ENCODE measurements at regions not wholly inside any gene's neighbourhood (a gene's known extent, or its start where the extent isn't known, plus 50 kb on each side); places are given as distances from the start of the nearest gene placed in this dataset.

GRCh38 chr20:22100686-22101085 lies 395.2 kb downstream of the PAX1 start:
- Histone ChIP-seq H3K4me3 (replicated peaks in 1 of 3) (no peak overlapping the region), H3K4me1 (no peaks in the 10 kb centered on the region), H3K27me3 (no peaks in the 10 kb centered on the region), H3K36me3 (no peaks in the 10 kb centered on the region), H3K9me3 (no peaks in the 10 kb centered on the region), H3K27ac (no peak overlapping the region)
- intact Hi-C loops (cut with DNase I), result loop anchor here (5.0 to 10.0 kb wide), 2 partner anchors 398 to 456 kb away; no protein-coding TSS in a partner anchor
- no peak for DNase-seq
- no peak for TF ChIP-seq POLR2A (IDR thresholded peaks at IDR 0.05)
- TF ChIP-seq CTCF (IDR thresholded peaks at IDR 0.05), result no peak
- 66 to 77% methylated on average over 6 of the region's 6 CpGs for WGBS, 2 donors

- H3K36me3 ChIP-seq, result no peaks in the 10 kb centered on the region
- no peaks in the 10 kb centered on the region for H3K27me3 ChIP-seq
- H3K27ac ChIP-seq, result no peak overlapping the region
- intact Hi-C loops (cut with DNase I), result no loop called here
- 87 to 92% methylated on average over 3 of the region's 3 CpGs for WGBS, 2 donors
- DNase-seq, result no peak
- H3K4me3 ChIP-seq (replicated peaks in 1 of 3), result no peak overlapping the region
- H3K9me3 ChIP-seq, result no peaks in the 10 kb centered on the region
- no peaks in the 10 kb centered on the region for H3K4me1 ChIP-seq
- TF ChIP-seq POLR2A (IDR thresholded peaks at IDR 0.05) (no peak), CTCF (IDR thresholded peaks at IDR 0.05) (no peak)
These were observed 393.9 kb downstream of the PAX1 start for GRCh38 chr20:22099348-22099747.

- Histone ChIP-seq H3K27ac (no peak overlapping the region), H3K27me3 (no peaks in the 10 kb centered on the region), H3K36me3 (no peaks in the 10 kb centered on the region), H3K4me3 (replicated peaks in 1 of 3) (no peak overlapping the region), H3K4me1 (no peaks in the 10 kb centered on the region), H3K9me3 (no peaks in the 10 kb centered on the region)
- DNase-seq, result no peak
- 68 to 69% methylated on average over 2 of the region's 2 CpGs for WGBS, 2 donors
- intact Hi-C loops (cut with DNase I), result no loop called here
- TF ChIP-seq POLR2A (IDR thresholded peaks at IDR 0.05) (no peak), CTCF (IDR thresholded peaks at IDR 0.05) (no peak)
These were observed 393.0 kb downstream of the PAX1 start for GRCh38 chr20:22098511-22098910.

GRCh38 chr20:22093122-22093521 lies 387.7 kb downstream of the PAX1 start:
- WGBS, 2 donors, result 55 to 58% methylated on average over 1 of the region's 1 CpG

GRCh38 chr20:22088882-22089281 lies 383.4 kb downstream of the PAX1 start:
- Histone ChIP-seq H3K9me3 (no peaks in the 10 kb centered on the region), H3K4me3 (replicated peaks in 1 of 3) (no peak overlapping the region), H3K27ac (no peak overlapping the region), H3K27me3 (no peaks in the 10 kb centered on the region), H3K36me3 (no peaks in the 10 kb centered on the region), H3K4me1 (no peaks in the 10 kb centered on the region)
- intact Hi-C loops (cut with DNase I), result no loop called here
- DNase-seq, result no peak
- TF ChIP-seq CTCF (IDR thresholded peaks at IDR 0.05) (no peak), POLR2A (IDR thresholded peaks at IDR 0.05) (no peak)
- WGBS, 2 donors, result 91 to 93% methylated on average over 4 of the region's 4 CpGs

More at GRCh38 chr20:22093122-22093521, 387.7 kb downstream of the PAX1 start:
- intact Hi-C loops (cut with DNase I), result no loop called here
- no peaks in the 10 kb centered on the region for H3K9me3 ChIP-seq
- H3K36me3 ChIP-seq, result no peaks in the 10 kb centered on the region
- H3K4me1 ChIP-seq, result no peaks in the 10 kb centered on the region
- H3K27ac ChIP-seq, result no peak overlapping the region
- TF ChIP-seq CTCF (IDR thresholded peaks at IDR 0.05) (no peak), POLR2A (IDR thresholded peaks at IDR 0.05) (no peak)
- no peak for DNase-seq
- H3K27me3 ChIP-seq, result no peaks in the 10 kb centered on the region
- no peak overlapping the region for H3K4me3 ChIP-seq (replicated peaks in 1 of 3)

Data from thyroid gland (tissue), 4 donors.